ENCODE measurements at regions not wholly inside any gene's neighbourhood (a gene's known extent, or its start where the extent isn't known, plus 50 kb on each side); places are given as distances from the start of the nearest gene placed in this dataset.

- Histone ChIP-seq H3K9ac (ENCODE audit: control insufficient read depth, insufficient read depth, low read length) (no peak overlapping the region), H3K9me3 (replicated peaks; ENCODE audit: control insufficient read depth, insufficient read depth, low read length) (no peaks in the 10 kb centered on the region), H3K36me3 (ENCODE audit: control insufficient read depth in 2 of 2, insufficient read depth in 2 of 2, low read length in 1 of 2) (no peaks in the 10 kb centered on the region), H3K4me3 (no peak overlapping the region), H3K79me2 (ENCODE audit: control insufficient read depth, insufficient read depth, low read length) (no peaks in the 10 kb centered on the region), H3K27me3 (replicated peaks in 1 of 2; ENCODE audit: control insufficient read depth in 2 of 2, insufficient read depth in 2 of 2, low read length in 1 of 2) (no peaks in the 10 kb centered on the region), H3K4me2 (ENCODE audit: control insufficient read depth, insufficient read depth) (no peak overlapping the region), H3K27ac (ENCODE audit: control insufficient read depth, insufficient read depth) (no peak overlapping the region), H3K4me1 (ENCODE audit: control insufficient read depth, insufficient read depth, low read length) (no peaks in the 10 kb centered on the region), H4K20me1 (ENCODE audit: control insufficient read depth, insufficient read depth) (no peaks in the 10 kb centered on the region), H2AFZ (ENCODE audit: control insufficient read depth, low read depth, low read length) (no peak overlapping the region)
- ChIA-PET RAD21 (ENCODE audit: unreplicated experiment) (no interaction called here), POLR2A (no interaction called here), SMC1A (ENCODE audit: uncharacterized antibody, unreplicated experiment) (interaction anchor here (1.5 kb wide), 1 partner anchor 12 kb away, joined by 3 read pairs; no protein-coding TSS in a partner anchor), CTCF (interaction anchor here (0.6 kb wide), 1 partner anchor 773 kb away, joined by 3 read pairs; no protein-coding TSS in a partner anchor)
- BruUV-seq (replicated peaks) = no TSS peak
- intact Hi-C loops (cut with micrococcal nuclease; ENCODE audit: unreplicated experiment) (no loop called here), in situ Hi-C loops (cut with MboI) (no loop called here)
- no peak for FAIRE-seq
- 67% methylated on average over 1 of the region's 1 CpG for WGBS (ENCODE audit: insufficient coverage, insufficient replicate concordance, low lambda C conversion rate, missing lambda C conversion rate)
- ATAC-seq = no peak
- TF ChIP-seq CBX5 (IDR thresholded peaks at IDR 0.05; ENCODE audit: low read depth) = no peak
- TF ChIP-seq CTCF (IDR thresholded peaks at IDR 0.05 in 2 of 3, conservative IDR thresholded peaks at IDR 0.05 in 1 of 3; ENCODE audit: control insufficient read depth in 2 of 3, extremely low read depth in 1 of 3, insufficient read depth in 1 of 3, low read depth in 3 of 3, low read length in 3 of 3) = no peak
- no peak for TF ChIP-seq CREB1 (IDR thresholded peaks at IDR 0.05; ENCODE audit: low read depth)
- TF ChIP-seq YY1 (IDR thresholded peaks at IDR 0.05; ENCODE audit: low read depth, low read length) = no peak
- TF ChIP-seq NFYA (IDR thresholded peaks at IDR 0.05; ENCODE audit: borderline replicate concordance, low read depth, low read length) = no peak
- TF ChIP-seq IKZF1 (conservative IDR thresholded peaks at IDR 0.05) = no peak
- no peak for TF ChIP-seq STAT3 (IDR thresholded peaks at IDR 0.05; ENCODE audit: low read depth, low read length)
- TF ChIP-seq RFX5 (IDR thresholded peaks at IDR 0.05; ENCODE audit: low read depth, low read length) = no peak
- TF ChIP-seq MEF2B (IDR thresholded peaks at IDR 0.05; ENCODE audit: partially characterized antibody, poor library complexity, severe bottlenecking) = no peak
- TF ChIP-seq ATF2 (IDR thresholded peaks at IDR 0.05; ENCODE audit: low read length) = no peak
- no peak for DNase-seq (ENCODE audit: low read depth, low spot score)
Measured at GRCh38 chr6:132118144-132118543, 167.0 kb upstream of the CCN2 start.

Measured in GM12878 (cell line).